ENCODE measurements at regions not wholly inside any gene's neighbourhood (a gene's known extent, or its start where the extent isn't known, plus 50 kb on each side); places are given as distances from the start of the nearest gene placed in this dataset.

- Mint-ChIP-seq H3K27ac (ENCODE audit: unreplicated experiment) (no peak overlapping the region), H3K27me3 (ENCODE audit: unreplicated experiment) (no peaks in the 10 kb centered on the region), H3K4me3 (ENCODE audit: low read depth, unreplicated experiment) (no peak overlapping the region), H3K36me3 (ENCODE audit: insufficient read depth, unreplicated experiment) (no peaks in the 10 kb centered on the region), H3K4me1 (ENCODE audit: low read depth, unreplicated experiment) (peaks cover 8% of the 10 kb centered on the region), H3K9me3 (ENCODE audit: low read depth, unreplicated experiment) (peaks cover 3% of the 10 kb centered on the region)
- DNase-seq, result no peak
- CTCF ChIA-PET, result no interaction called here
- TF ChIP-seq, protein P1, sequence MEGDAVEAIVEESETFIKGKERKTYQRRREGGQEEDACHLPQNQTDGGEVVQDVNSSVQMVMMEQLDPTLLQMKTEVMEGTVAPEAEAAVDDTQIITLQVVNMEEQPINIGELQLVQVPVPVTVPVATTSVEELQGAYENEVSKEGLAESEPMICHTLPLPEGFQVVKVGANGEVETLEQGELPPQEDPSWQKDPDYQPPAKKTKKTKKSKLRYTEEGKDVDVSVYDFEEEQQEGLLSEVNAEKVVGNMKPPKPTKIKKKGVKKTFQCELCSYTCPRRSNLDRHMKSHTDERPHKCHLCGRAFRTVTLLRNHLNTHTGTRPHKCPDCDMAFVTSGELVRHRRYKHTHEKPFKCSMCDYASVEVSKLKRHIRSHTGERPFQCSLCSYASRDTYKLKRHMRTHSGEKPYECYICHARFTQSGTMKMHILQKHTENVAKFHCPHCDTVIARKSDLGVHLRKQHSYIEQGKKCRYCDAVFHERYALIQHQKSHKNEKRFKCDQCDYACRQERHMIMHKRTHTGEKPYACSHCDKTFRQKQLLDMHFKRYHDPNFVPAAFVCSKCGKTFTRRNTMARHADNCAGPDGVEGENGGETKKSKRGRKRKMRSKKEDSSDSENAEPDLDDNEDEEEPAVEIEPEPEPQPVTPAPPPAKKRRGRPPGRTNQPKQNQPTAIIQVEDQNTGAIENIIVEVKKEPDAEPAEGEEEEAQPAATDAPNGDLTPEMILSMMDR (IDR thresholded peaks at IDR 0.05; ENCODE audit: unreplicated experiment), result no peak
- intact Hi-C loops (cut with micrococcal nuclease; ENCODE audit: unreplicated experiment), result no loop called here
- BruUV-seq (replicated peaks), result no TSS peak
Measured at GRCh38 chr20:10935658-10936402, 262.0 kb upstream of the JAG1 start.

- no peak for DNase-seq
- H3K36me3 Mint-ChIP-seq (ENCODE audit: insufficient read depth, unreplicated experiment), result no peaks in the 10 kb centered on the region
- TF ChIP-seq, protein P1 (IDR thresholded peaks at IDR 0.05; ENCODE audit: unreplicated experiment), result no peak
- intact Hi-C loops (cut with micrococcal nuclease; ENCODE audit: unreplicated experiment), result no loop called here
- no peak overlapping the region for H3K4me3 Mint-ChIP-seq (ENCODE audit: low read depth, unreplicated experiment)
- no peaks in the 10 kb centered on the region for H3K27me3 Mint-ChIP-seq (ENCODE audit: unreplicated experiment)
- H3K4me1 Mint-ChIP-seq (ENCODE audit: low read depth, unreplicated experiment), result peaks cover 8% of the 10 kb centered on the region
- H3K27ac Mint-ChIP-seq (ENCODE audit: unreplicated experiment), result no peak overlapping the region
- no TSS peak for BruUV-seq (replicated peaks)
- H3K9me3 Mint-ChIP-seq (ENCODE audit: low read depth, unreplicated experiment), result no peaks in the 10 kb centered on the region
- CTCF ChIA-PET, result no interaction called here
Measured at GRCh38 chr20:10936786-10937185, 263.0 kb upstream of the JAG1 start.

- no peaks in the 10 kb centered on the region for H3K27me3 Mint-ChIP-seq (ENCODE audit: unreplicated experiment)
- peaks cover 8% of the 10 kb centered on the region for H3K4me1 Mint-ChIP-seq (ENCODE audit: low read depth, unreplicated experiment)
- intact Hi-C loops (cut with micrococcal nuclease; ENCODE audit: unreplicated experiment), result no loop called here
- H3K27ac Mint-ChIP-seq (ENCODE audit: unreplicated experiment), result no peak overlapping the region
- CTCF ChIA-PET, result interaction anchor here (0.6 to 0.8 kb wide), 2 partner anchors 38 to 274 kb away, joined by 3 read pairs; no protein-coding TSS in a partner anchor
- H3K36me3 Mint-ChIP-seq (ENCODE audit: insufficient read depth, unreplicated experiment), result no peaks in the 10 kb centered on the region
- TF ChIP-seq, protein P1 (IDR thresholded peaks at IDR 0.05; ENCODE audit: unreplicated experiment), result no peak
- no peak for DNase-seq
- no peak overlapping the region for H3K4me3 Mint-ChIP-seq (ENCODE audit: low read depth, unreplicated experiment)
- BruUV-seq (replicated peaks), result no TSS peak
- H3K9me3 Mint-ChIP-seq (ENCODE audit: low read depth, unreplicated experiment), result no peaks in the 10 kb centered on the region
Measured at GRCh38 chr20:10939331-10939941, 265.6 kb upstream of the JAG1 start.

DNA sequence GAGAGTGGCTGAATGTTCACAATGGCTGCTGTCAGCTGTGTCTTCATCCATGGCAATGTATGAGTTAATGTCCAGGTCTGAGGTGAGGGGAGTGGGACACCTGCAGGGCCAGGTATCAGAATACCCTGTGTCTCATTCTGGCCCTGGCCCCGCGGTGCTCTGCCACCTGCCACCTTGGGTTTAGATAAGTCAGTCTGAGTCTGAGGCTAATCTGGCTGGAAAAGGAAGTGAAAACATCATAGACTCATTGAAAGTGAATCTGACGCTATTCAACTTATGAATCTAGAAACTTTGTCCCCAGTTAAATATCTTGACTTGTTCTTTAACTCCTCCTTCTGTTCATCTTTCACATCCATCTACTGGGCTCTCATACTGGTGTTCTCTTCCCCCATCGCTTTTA, 267.1 kb upstream of the JAG1 start:
- BruUV-seq (replicated peaks), result no TSS peak
- H3K4me1 Mint-ChIP-seq (ENCODE audit: low read depth, unreplicated experiment), result peaks cover 8% of the 10 kb centered on the region
- intact Hi-C loops (cut with micrococcal nuclease; ENCODE audit: unreplicated experiment), result loop anchor here (1.0 kb wide), 1 partner anchor 79 kb away; no protein-coding TSS in a partner anchor
- H3K4me3 Mint-ChIP-seq (ENCODE audit: low read depth, unreplicated experiment), result no peak overlapping the region
- CTCF ChIA-PET, result no interaction called here
- no peaks in the 10 kb centered on the region for H3K27me3 Mint-ChIP-seq (ENCODE audit: unreplicated experiment)
- TF ChIP-seq, protein P1 (IDR thresholded peaks at IDR 0.05; ENCODE audit: unreplicated experiment), result no peak
- DNase-seq, result no peak
- H3K27ac Mint-ChIP-seq (ENCODE audit: unreplicated experiment), result no peak overlapping the region
- H3K36me3 Mint-ChIP-seq (ENCODE audit: insufficient read depth, unreplicated experiment), result no peaks in the 10 kb centered on the region
- no peaks in the 10 kb centered on the region for H3K9me3 Mint-ChIP-seq (ENCODE audit: low read depth, unreplicated experiment)

Data from Calu3 (cell line).